HEK293T (cell line): ENCODE measurements at regions not wholly inside any gene's neighbourhood (a gene's known extent, or its start where the extent isn't known, plus 50 kb on each side); places are given as distances from the start of the nearest gene placed in this dataset.

ENCODE experiments used
- FOXA1 ChIP-seq: fragments of 450-650 bp; IDR thresholded peaks from 2 replicates; pipeline ENCODE4 v1.6.1; 2016; ENCODE audit warnings: mild to moderate bottlenecking
- FOXK2 ChIP-seq: fragments of 450-650 bp; IDR thresholded peaks from 2 replicates; pipeline ENCODE4 v1.6.1; 2016; ENCODE audit warnings: mild to moderate bottlenecking
- FOXM1 ChIP-seq: fragments of 450-650 bp; IDR thresholded peaks from 2 replicates; pipeline ENCODE4 v1.6.1; 2017; ENCODE audit warnings: mild to moderate bottlenecking, borderline replicate concordance
- L3MBTL2 ChIP-seq: fragments of 450-650 bp; conservative IDR thresholded peaks from 2 replicates; pipeline ENCODE4 v1.6.1; 2016; ENCODE audit warnings: mild to moderate bottlenecking
- ZNF384 ChIP-seq: fragments of 450-650 bp; IDR thresholded peaks from 2 replicates; pipeline ENCODE4 v1.6.1; 2016

DNA sequence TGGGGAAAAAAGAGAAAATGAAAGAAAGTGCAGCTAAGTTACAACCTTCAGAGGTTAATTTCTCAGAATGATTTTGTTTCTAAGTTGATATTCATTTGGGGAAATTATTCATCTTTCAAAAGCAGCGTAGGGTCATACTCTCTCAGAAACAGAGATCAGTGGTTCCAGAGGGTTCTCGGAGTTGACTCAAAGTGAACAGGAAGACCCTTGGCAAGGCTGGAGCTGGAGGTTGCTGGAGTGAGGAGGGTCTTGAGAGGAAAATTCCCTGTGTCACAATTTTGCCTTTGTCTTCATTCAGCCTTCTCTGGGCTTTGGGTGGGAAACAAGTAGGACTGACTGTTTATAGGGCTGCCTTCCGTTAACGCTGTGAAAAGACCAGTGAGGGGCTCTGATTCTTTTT is 168.2 kb downstream of the ICOS start:
- TF ChIP-seq FOXM1 (no peak), L3MBTL2 (no peak), FOXA1 (no peak), ZNF384 (no peak), FOXK2 (no peak)
